ENCODE measurements at regions not wholly inside any gene's neighbourhood (a gene's known extent, or its start where the extent isn't known, plus 50 kb on each side); places are given as distances from the start of the nearest gene placed in this dataset.

GRCh38 chr5:166881802-166882201 is 1409.6 kb upstream of the WWC1 start:
- FAIRE-seq = no peak
- no peaks in the 10 kb centered on the region for H3K9me3 ChIP-seq (ENCODE audit: control insufficient read depth, low read depth, low read length)
- H3K9me1 ChIP-seq (ENCODE audit: control insufficient read depth, extremely low read depth, insufficient read depth, low read length) = no peaks in the 10 kb centered on the region

GRCh38 chr5:166883016-166883415 is 1408.4 kb upstream of the WWC1 start:
- Histone ChIP-seq H3K36me3 (ENCODE audit: control insufficient read depth in 2 of 2, extremely low read depth in 1 of 2, insufficient read depth in 2 of 2, low read length in 2 of 2) (no peaks in the 10 kb centered on the region), H3K27ac (ENCODE audit: control insufficient read depth, insufficient read depth, low read length) (no peak overlapping the region)
- FAIRE-seq = no peak

More at GRCh38 chr5:166881802-166882201, 1409.6 kb upstream of the WWC1 start:
- H4K20me1 ChIP-seq (ENCODE audit: control insufficient read depth, extremely low read depth, insufficient read depth, low read length) = no peaks in the 10 kb centered on the region
- H3K27me3 ChIP-seq (ENCODE audit: control insufficient read depth, extremely low read depth, insufficient read depth, low read length) = no peaks in the 10 kb centered on the region
- H3K9ac ChIP-seq (ENCODE audit: control insufficient read depth, extremely low read depth, insufficient read depth, low read length) = no peak overlapping the region
- H3K79me2 ChIP-seq (ENCODE audit: control insufficient read depth, insufficient read depth, low read length) = no peaks in the 10 kb centered on the region
- TF ChIP-seq EZH2 (IDR thresholded peaks at IDR 0.05; ENCODE audit: low read length) (no peak), CTCF (optimal IDR thresholded peaks at IDR 0.05 in 1 of 3, IDR thresholded peaks at IDR 0.05 in 1 of 3, conservative IDR thresholded peaks at IDR 0.05 in 1 of 3; ENCODE audit: extremely low read depth in 1 of 3, insufficient read depth in 2 of 3, low read length in 3 of 3) (no peak)
- H3K4me1 ChIP-seq (ENCODE audit: control insufficient read depth, extremely low read depth, insufficient read depth, low read length) = no peaks in the 10 kb centered on the region
- no peak for DNase-seq (ENCODE audit: low read depth, low spot score)
- dilution Hi-C loops (cut with MboI; ENCODE audit: extremely low pct_ligation_motif_present, low sequenced_read_pairs) = no loop called here
- H3K36me3 ChIP-seq (ENCODE audit: control insufficient read depth in 2 of 2, extremely low read depth in 1 of 2, insufficient read depth in 2 of 2, low read length in 2 of 2) = no peaks in the 10 kb centered on the region
- H3K4me3 ChIP-seq (ENCODE audit: control insufficient read depth in 2 of 3, extremely low read depth in 1 of 3, insufficient read depth in 2 of 3, low read depth in 1 of 3, low read length in 3 of 3) = no peak overlapping the region
- H3K27ac ChIP-seq (ENCODE audit: control insufficient read depth, insufficient read depth, low read length) = no peak overlapping the region
- no peak overlapping the region for H2AFZ ChIP-seq (ENCODE audit: control insufficient read depth, low read length)
- H3K4me2 ChIP-seq (ENCODE audit: control insufficient read depth, extremely low read depth, insufficient read depth, low read depth, low read length) = no peak overlapping the region

More at GRCh38 chr5:166883016-166883415, 1408.4 kb upstream of the WWC1 start:
- Histone ChIP-seq H3K9me1 (ENCODE audit: control insufficient read depth, extremely low read depth, insufficient read depth, low read length) (no peaks in the 10 kb centered on the region), H3K27me3 (ENCODE audit: control insufficient read depth, extremely low read depth, insufficient read depth, low read length) (no peaks in the 10 kb centered on the region), H3K9me3 (ENCODE audit: control insufficient read depth, low read depth, low read length) (no peaks in the 10 kb centered on the region), H3K79me2 (ENCODE audit: control insufficient read depth, insufficient read depth, low read length) (no peaks in the 10 kb centered on the region), H3K4me2 (ENCODE audit: control insufficient read depth, extremely low read depth, insufficient read depth, low read depth, low read length) (no peak overlapping the region), H3K9ac (ENCODE audit: control insufficient read depth, extremely low read depth, insufficient read depth, low read length) (no peak overlapping the region), H3K4me3 (ENCODE audit: control insufficient read depth in 2 of 3, extremely low read depth in 1 of 3, insufficient read depth in 2 of 3, low read depth in 1 of 3, low read length in 3 of 3) (no peak overlapping the region), H2AFZ (ENCODE audit: control insufficient read depth, low read length) (no peak overlapping the region), H4K20me1 (ENCODE audit: control insufficient read depth, extremely low read depth, insufficient read depth, low read length) (no peaks in the 10 kb centered on the region), H3K4me1 (ENCODE audit: control insufficient read depth, extremely low read depth, insufficient read depth, low read length) (no peaks in the 10 kb centered on the region)
- TF ChIP-seq EZH2 (IDR thresholded peaks at IDR 0.05; ENCODE audit: low read length) (no peak), CTCF (optimal IDR thresholded peaks at IDR 0.05 in 1 of 3, IDR thresholded peaks at IDR 0.05 in 1 of 3, conservative IDR thresholded peaks at IDR 0.05 in 1 of 3; ENCODE audit: extremely low read depth in 1 of 3, insufficient read depth in 2 of 3, low read length in 3 of 3) (no peak)
- DNase-seq (ENCODE audit: low read depth, low spot score) = no peak
- dilution Hi-C loops (cut with MboI; ENCODE audit: extremely low pct_ligation_motif_present, low sequenced_read_pairs) = no loop called here

All from keratinocyte (primary cell).